OCI-LY3 (cell line): ENCODE measurements at regions not wholly inside any gene's neighbourhood (a gene's known extent, or its start where the extent isn't known, plus 50 kb on each side); places are given as distances from the start of the nearest gene placed in this dataset.

Source experiments
- EZH2phosphoT487 ChIP-seq: fragments of 200-600 bp; shearing (Covaris generic); IDR thresholded peaks from 2 replicates; pipeline ENCODE4 v1.6.1; 2018; ENCODE audit warnings: antibody characterized with exemption, mixed run types, low read depth
- TF ChIP-seq, protein P1 (sequence below): fragments of 200-600, 300-600 bp; sonication (generic); IDR thresholded peaks from 2 replicates; pipeline ENCODE4 v1.5.1; 2014; ENCODE audit warnings: antibody characterized with exemption, low read length, low read depth

DNA sequence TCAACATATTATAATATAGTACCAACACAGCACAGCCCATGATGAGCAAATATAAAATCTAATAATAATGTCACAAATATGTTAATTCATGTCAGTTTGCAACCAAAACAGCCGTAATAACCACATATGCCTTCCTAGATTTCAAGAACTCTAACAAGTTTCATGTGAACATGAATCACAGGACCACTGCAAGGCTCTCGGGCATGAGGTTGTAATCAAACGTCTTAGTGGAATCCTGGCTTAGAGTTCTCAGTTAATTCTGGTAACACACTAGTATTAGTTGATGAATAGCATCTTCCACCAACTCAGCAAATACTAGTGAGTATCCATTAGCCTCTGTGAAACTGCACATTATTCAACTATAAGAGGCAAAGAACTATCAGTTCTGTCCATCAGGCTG lies 379.3 kb upstream of the TENM3 start:
- TF ChIP-seq, protein P1, sequence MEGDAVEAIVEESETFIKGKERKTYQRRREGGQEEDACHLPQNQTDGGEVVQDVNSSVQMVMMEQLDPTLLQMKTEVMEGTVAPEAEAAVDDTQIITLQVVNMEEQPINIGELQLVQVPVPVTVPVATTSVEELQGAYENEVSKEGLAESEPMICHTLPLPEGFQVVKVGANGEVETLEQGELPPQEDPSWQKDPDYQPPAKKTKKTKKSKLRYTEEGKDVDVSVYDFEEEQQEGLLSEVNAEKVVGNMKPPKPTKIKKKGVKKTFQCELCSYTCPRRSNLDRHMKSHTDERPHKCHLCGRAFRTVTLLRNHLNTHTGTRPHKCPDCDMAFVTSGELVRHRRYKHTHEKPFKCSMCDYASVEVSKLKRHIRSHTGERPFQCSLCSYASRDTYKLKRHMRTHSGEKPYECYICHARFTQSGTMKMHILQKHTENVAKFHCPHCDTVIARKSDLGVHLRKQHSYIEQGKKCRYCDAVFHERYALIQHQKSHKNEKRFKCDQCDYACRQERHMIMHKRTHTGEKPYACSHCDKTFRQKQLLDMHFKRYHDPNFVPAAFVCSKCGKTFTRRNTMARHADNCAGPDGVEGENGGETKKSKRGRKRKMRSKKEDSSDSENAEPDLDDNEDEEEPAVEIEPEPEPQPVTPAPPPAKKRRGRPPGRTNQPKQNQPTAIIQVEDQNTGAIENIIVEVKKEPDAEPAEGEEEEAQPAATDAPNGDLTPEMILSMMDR: no peak
- TF ChIP-seq EZH2phosphoT487: no peak
